ENCODE measurements at regions not wholly inside any gene's neighbourhood (a gene's known extent, or its start where the extent isn't known, plus 50 kb on each side); places are given as distances from the start of the nearest gene placed in this dataset.

- DNase-seq, result no peak
- Mint-ChIP-seq H3K36me3 (ENCODE audit: low read depth) (no peaks in the 10 kb centered on the region), H3K27ac (no peak overlapping the region), H3K9me3 (no peaks in the 10 kb centered on the region), H3K4me1 (ENCODE audit: low read depth) (peaks cover 7% of the 10 kb centered on the region), H3K27me3 (ENCODE audit: insufficient read depth) (peaks cover 6% of the 10 kb centered on the region; the same call in 1 of the 2 replicates), H3K4me3 (no peak overlapping the region)
- TF ChIP-seq CTCF (IDR thresholded peaks at IDR 0.05), result no peak
Observed at GRCh38 chr16:64700628-64701027, 421.2 kb downstream of the CDH11 start.

GRCh38 chr16:64696866-64697265 is 425.0 kb downstream of the CDH11 start:
- Mint-ChIP-seq H3K9me3 (no peaks in the 10 kb centered on the region), H3K4me3 (no peak overlapping the region), H3K4me1 (ENCODE audit: low read depth) (peaks cover 5% of the 10 kb centered on the region), H3K27me3 (ENCODE audit: insufficient read depth) (peaks cover 4% of the 10 kb centered on the region; the same call in 1 of the 2 replicates), H3K27ac (no peak overlapping the region), H3K36me3 (ENCODE audit: low read depth) (no peaks in the 10 kb centered on the region)
- TF ChIP-seq CTCF (IDR thresholded peaks at IDR 0.05), result no peak
- no peak for DNase-seq

GRCh38 chr16:64695684-64696083 is 426.2 kb downstream of the CDH11 start:
- no peaks in the 10 kb centered on the region for H3K9me3 Mint-ChIP-seq
- peaks cover 2% of the 10 kb centered on the region; the same call in 1 of the 2 replicates for H3K27me3 Mint-ChIP-seq (ENCODE audit: insufficient read depth)
- no peak overlapping the region for H3K4me3 Mint-ChIP-seq
- H3K36me3 Mint-ChIP-seq (ENCODE audit: low read depth), result no peaks in the 10 kb centered on the region
- peaks cover 5% of the 10 kb centered on the region for H3K4me1 Mint-ChIP-seq (ENCODE audit: low read depth)
- no peak overlapping the region for H3K27ac Mint-ChIP-seq
- peak; percentile 3 for DNase-seq
- no peak for TF ChIP-seq CTCF (IDR thresholded peaks at IDR 0.05)

GRCh38 chr16:64693946-64694345 is 427.9 kb downstream of the CDH11 start:
- H3K36me3 Mint-ChIP-seq (ENCODE audit: low read depth), result no peaks in the 10 kb centered on the region
- peaks cover 2% of the 10 kb centered on the region; the same call in 1 of the 2 replicates for H3K27me3 Mint-ChIP-seq (ENCODE audit: insufficient read depth)
- peaks cover 5% of the 10 kb centered on the region for H3K4me1 Mint-ChIP-seq (ENCODE audit: low read depth)
- no peak for DNase-seq
- no peak for TF ChIP-seq CTCF (IDR thresholded peaks at IDR 0.05)
- no peaks in the 10 kb centered on the region for H3K9me3 Mint-ChIP-seq
- H3K4me3 Mint-ChIP-seq, result no peak overlapping the region
- H3K27ac Mint-ChIP-seq, result no peak overlapping the region

- no peak for TF ChIP-seq CTCF (IDR thresholded peaks at IDR 0.05)
- no peak for DNase-seq
- H3K36me3 Mint-ChIP-seq (ENCODE audit: low read depth), result no peaks in the 10 kb centered on the region
- no peaks in the 10 kb centered on the region for H3K27me3 Mint-ChIP-seq (ENCODE audit: insufficient read depth)
- H3K9me3 Mint-ChIP-seq, result no peaks in the 10 kb centered on the region
- H3K4me1 Mint-ChIP-seq (ENCODE audit: low read depth), result no peaks in the 10 kb centered on the region
- H3K4me3 Mint-ChIP-seq, result no peak overlapping the region
- no peak overlapping the region for H3K27ac Mint-ChIP-seq
Observed at GRCh38 chr16:64687786-64688185, 434.1 kb downstream of the CDH11 start.

GRCh38 chr16:64687123-64687522 is 434.7 kb downstream of the CDH11 start:
- Mint-ChIP-seq H3K27ac (no peak overlapping the region), H3K36me3 (ENCODE audit: low read depth) (no peaks in the 10 kb centered on the region), H3K9me3 (no peaks in the 10 kb centered on the region), H3K4me3 (no peak overlapping the region), H3K4me1 (ENCODE audit: low read depth) (no peaks in the 10 kb centered on the region), H3K27me3 (ENCODE audit: insufficient read depth) (no peaks in the 10 kb centered on the region)
- no peak for TF ChIP-seq CTCF (IDR thresholded peaks at IDR 0.05)
- DNase-seq, result no peak

All from HFFc6 (cell line).